Nephron progenitor cell (in vitro differentiated cells): ENCODE measurements at regions not wholly inside any gene's neighbourhood (a gene's known extent, or its start where the extent isn't known, plus 50 kb on each side); places are given as distances from the start of the nearest gene placed in this dataset.
A peak's percentile ranks its signal among the peaks of the same experiment; 100 is the strongest.

ENCODE experiments used
- DNase-seq: peaks from one replicate; pipeline ENCODE4 v3.0.0; 2021
- H3K27ac Mint-ChIP-seq: 2 replicates; pipeline ENCODE4 v1.8.0; 2021; ENCODE audit warnings: mild to moderate bottlenecking, moderate library complexity, mixed read lengths
- H3K27me3 Mint-ChIP-seq: 2 replicates; pipeline ENCODE4 v1.8.0; 2021; ENCODE audit warnings: mild to moderate bottlenecking, low read depth, mixed read lengths; ENCODE audit not compliant: poor library complexity
- H3K36me3 Mint-ChIP-seq: 2 replicates; pipeline ENCODE4 v1.8.0; 2021; ENCODE audit warnings: low read depth, mixed read lengths
- H3K4me1 Mint-ChIP-seq: 2 replicates; pipeline ENCODE4 v1.8.0; 2021; ENCODE audit warnings: mixed read lengths
- H3K4me3 Mint-ChIP-seq: 2 replicates; pipeline ENCODE4 v1.8.0; 2021; ENCODE audit warnings: mild to moderate bottlenecking, moderate library complexity, mixed read lengths
- H3K9me3 Mint-ChIP-seq: 2 replicates; pipeline ENCODE4 v1.8.0; 2021; ENCODE audit warnings: mild to moderate bottlenecking, moderate library complexity, mixed read lengths
- TF ChIP-seq, protein P1 (sequence below): fragments of 200-600 bp; sonication (generic); IDR thresholded peaks from 2 replicates; pipeline ENCODE4 v1.5.0; 2021; ENCODE audit warnings: antibody characterized with exemption

DNA sequence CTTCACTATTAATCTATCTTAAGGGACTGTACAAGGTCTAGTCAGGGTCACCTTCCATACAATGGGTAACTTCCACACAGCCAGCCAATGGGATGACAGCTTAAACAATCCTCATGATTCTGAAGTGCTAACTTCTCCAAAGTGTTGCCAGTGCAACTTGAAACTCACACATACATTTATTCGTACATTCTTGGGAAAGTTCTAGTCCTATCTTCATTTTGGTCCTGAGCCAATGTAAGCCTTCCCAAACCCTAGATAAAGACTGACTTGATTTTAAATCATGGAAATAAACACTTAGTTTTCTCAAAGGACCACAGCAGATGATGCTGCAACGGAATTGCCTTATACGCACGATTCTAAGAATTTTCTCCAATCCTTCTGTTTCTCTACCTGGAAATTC, 117.5 kb upstream of the COL1A2 start:
- TF ChIP-seq, protein P1, sequence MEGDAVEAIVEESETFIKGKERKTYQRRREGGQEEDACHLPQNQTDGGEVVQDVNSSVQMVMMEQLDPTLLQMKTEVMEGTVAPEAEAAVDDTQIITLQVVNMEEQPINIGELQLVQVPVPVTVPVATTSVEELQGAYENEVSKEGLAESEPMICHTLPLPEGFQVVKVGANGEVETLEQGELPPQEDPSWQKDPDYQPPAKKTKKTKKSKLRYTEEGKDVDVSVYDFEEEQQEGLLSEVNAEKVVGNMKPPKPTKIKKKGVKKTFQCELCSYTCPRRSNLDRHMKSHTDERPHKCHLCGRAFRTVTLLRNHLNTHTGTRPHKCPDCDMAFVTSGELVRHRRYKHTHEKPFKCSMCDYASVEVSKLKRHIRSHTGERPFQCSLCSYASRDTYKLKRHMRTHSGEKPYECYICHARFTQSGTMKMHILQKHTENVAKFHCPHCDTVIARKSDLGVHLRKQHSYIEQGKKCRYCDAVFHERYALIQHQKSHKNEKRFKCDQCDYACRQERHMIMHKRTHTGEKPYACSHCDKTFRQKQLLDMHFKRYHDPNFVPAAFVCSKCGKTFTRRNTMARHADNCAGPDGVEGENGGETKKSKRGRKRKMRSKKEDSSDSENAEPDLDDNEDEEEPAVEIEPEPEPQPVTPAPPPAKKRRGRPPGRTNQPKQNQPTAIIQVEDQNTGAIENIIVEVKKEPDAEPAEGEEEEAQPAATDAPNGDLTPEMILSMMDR: no peak
- no peak for DNase-seq
- H3K9me3 Mint-ChIP-seq: no peaks in the 10 kb centered on the region
- H3K36me3 Mint-ChIP-seq: no peaks in the 10 kb centered on the region
- H3K4me1 Mint-ChIP-seq: peaks cover 15% of the 10 kb centered on the region
- no peak overlapping the region for H3K27ac Mint-ChIP-seq
- H3K27me3 Mint-ChIP-seq: no peaks in the 10 kb centered on the region
- no peak overlapping the region for H3K4me3 Mint-ChIP-seq

DNA sequence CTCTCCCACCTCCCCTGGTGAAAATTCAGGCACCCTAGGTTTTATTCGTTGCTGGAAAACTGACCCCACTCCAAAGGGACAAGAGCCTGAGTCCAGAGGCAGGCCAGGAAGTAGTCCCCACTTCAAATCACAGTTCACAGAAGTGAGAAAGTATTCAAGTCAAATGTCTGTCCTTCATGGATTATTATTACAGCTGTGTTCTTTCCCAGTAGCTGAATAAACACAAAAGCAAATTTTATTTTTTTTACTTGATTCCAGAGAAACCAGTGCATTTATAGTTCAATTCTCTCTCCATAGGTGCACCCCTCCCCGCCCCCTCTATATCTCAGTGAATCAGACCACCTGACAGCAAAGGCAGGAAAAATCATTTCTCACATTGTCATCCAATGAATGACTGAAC, 113.8 kb upstream of the COL1A2 start:
- Mint-ChIP-seq H3K4me1 (peaks cover 27% of the 10 kb centered on the region), H3K9me3 (no peaks in the 10 kb centered on the region), H3K36me3 (no peaks in the 10 kb centered on the region), H3K27me3 (peaks cover 3% of the 10 kb centered on the region), H3K27ac (peak overlapping the region; percentile 90), H3K4me3 (no peak overlapping the region)
- no peak for DNase-seq
- TF ChIP-seq, protein P1: no peak

DNA sequence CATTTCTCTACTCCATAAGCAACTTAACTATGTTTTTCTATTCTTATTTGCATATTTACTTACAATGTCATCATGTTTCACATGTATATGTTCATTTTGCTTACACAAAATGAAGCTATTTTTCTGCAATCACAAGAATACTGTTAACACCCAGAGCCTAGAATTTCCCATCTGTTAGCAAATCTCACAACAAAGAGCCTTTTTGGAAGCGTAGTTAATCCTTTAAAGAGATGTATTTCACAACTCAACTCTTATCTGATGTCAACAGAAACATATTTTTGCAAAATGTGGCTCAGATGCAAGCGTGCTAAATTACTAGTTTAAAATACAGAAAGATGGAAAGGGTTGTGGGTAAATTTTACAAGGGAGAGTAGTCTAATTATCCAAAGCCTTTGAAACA, 110.6 kb upstream of the COL1A2 start:
- DNase-seq: no peak
- H3K4me3 Mint-ChIP-seq: no peak overlapping the region
- peaks cover 32% of the 10 kb centered on the region for H3K4me1 Mint-ChIP-seq
- H3K9me3 Mint-ChIP-seq: no peaks in the 10 kb centered on the region
- peak overlapping the region; percentile 40 for H3K27ac Mint-ChIP-seq
- no peaks in the 10 kb centered on the region for H3K36me3 Mint-ChIP-seq
- TF ChIP-seq, protein P1: no peak
- peaks cover 3% of the 10 kb centered on the region for H3K27me3 Mint-ChIP-seq

DNA sequence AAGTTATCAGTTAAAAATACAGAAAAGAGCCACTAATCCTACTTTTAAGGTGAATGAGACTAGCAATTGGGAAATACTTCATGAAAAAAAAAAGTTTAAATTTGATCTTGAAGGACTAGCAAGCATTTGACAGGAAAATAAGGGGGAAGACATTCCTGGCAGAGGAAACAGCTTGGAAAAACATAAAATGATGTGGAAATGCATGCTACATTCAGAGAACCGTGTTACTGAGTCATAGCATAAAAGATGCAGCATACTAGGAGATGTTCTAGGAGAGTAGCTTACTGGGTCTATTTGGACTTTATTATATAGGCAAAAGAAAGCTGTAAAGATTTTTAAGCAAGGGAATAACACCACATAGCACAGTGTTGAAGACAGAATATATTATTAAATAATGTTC, 108.6 kb upstream of the COL1A2 start:
- H3K4me3 Mint-ChIP-seq: no peak overlapping the region
- no peaks in the 10 kb centered on the region for H3K9me3 Mint-ChIP-seq
- peaks cover 36% of the 10 kb centered on the region for H3K4me1 Mint-ChIP-seq
- peak overlapping the region; percentile 21 for H3K27ac Mint-ChIP-seq
- TF ChIP-seq, protein P1: no peak
- no peaks in the 10 kb centered on the region for H3K36me3 Mint-ChIP-seq
- no peak for DNase-seq
- H3K27me3 Mint-ChIP-seq: peaks cover 3% of the 10 kb centered on the region

DNA sequence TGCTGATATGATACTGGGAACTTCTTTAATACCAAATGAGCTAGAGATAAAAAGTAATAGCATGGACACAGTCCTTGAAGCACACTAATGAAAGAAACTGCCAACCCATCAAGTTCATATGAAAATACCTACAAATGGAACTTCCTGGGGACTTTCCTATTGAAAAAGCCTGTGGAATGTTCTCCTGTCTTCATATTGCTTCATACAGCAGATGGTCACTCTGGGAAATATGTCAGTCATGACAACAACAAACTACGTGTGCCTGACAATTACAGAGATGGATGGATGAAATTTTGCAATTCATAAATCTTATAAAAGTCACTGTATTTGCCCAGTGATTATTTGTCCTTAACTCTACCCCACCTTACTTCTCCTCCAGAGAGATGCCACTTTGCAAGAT, 106.6 kb upstream of the COL1A2 start:
- H3K27me3 Mint-ChIP-seq: peaks cover 5% of the 10 kb centered on the region
- TF ChIP-seq, protein P1: no peak
- DNase-seq: no peak
- no peaks in the 10 kb centered on the region for H3K36me3 Mint-ChIP-seq
- H3K9me3 Mint-ChIP-seq: no peaks in the 10 kb centered on the region
- H3K4me3 Mint-ChIP-seq: no peak overlapping the region
- H3K27ac Mint-ChIP-seq: no peak overlapping the region
- H3K4me1 Mint-ChIP-seq: peaks cover 35% of the 10 kb centered on the region

DNA sequence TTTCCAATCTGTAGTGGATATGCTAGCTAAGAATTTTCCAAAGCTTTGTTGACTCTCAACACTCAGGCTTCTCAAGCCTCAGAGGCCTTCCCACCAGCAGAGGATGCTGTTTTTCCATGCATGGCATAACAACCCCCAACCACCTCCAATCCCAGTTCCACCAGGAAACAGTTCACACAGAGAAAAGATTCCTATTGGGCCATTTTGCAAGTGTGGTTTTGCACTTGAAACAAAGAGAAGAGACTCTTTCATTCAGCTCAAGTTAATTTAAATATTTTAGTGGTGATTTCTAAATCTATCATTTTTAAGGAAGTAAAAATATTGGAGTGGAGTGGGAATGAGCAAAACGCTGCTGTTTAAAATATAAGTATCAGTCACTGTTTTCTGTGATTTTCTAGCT, 105.6 kb upstream of the COL1A2 start:
- Mint-ChIP-seq H3K36me3 (no peaks in the 10 kb centered on the region), H3K9me3 (no peaks in the 10 kb centered on the region), H3K27me3 (peaks cover 3% of the 10 kb centered on the region), H3K27ac (no peak overlapping the region), H3K4me3 (no peak overlapping the region), H3K4me1 (peaks cover 33% of the 10 kb centered on the region)
- TF ChIP-seq, protein P1: peak; percentile 97
- peak; percentile 64 for DNase-seq
